HepG2 (cell line): ENCODE measurements at regions not wholly inside any gene's neighbourhood (a gene's known extent, or its start where the extent isn't known, plus 50 kb on each side); places are given as distances from the start of the nearest gene placed in this dataset.

Source experiments
- AGO2 ChIP-seq: fragments of 200-400 bp; formaldehyde crosslinking; optimal IDR thresholded peaks from 2 replicates; pipeline ENCODE3; 2017; ENCODE audit warnings: mild to moderate bottlenecking, low read depth, low read length, moderate library complexity
- ATF6 ChIP-seq: sonication (generic); formaldehyde crosslinking; conservative IDR thresholded peaks from 2 replicates; pipeline ENCODE4 v1.4.0; 2020; ENCODE audit warnings: missing genetic modification reagents
- CTCF ChIP-seq: sonication (generic); formaldehyde crosslinking; IDR thresholded peaks from 2 replicates; pipeline ENCODE4 v1.5.0; 2020; ENCODE audit warnings: mild to moderate bottlenecking, missing genetic modification reagents, moderate library complexity
- EZH2 ChIP-seq: conservative IDR thresholded peaks from 2 replicates; pipeline ENCODE4 v1.6.1; 2012; ENCODE audit warnings: mild to moderate bottlenecking, low read depth, low read length, moderate library complexity
- RAD21 ChIP-seq: fragments of 450-650 bp; formaldehyde crosslinking; IDR thresholded peaks from 2 replicates; pipeline ENCODE4 v1.5.0; 2020; ENCODE audit warnings: mild to moderate bottlenecking
- SIN3A ChIP-seq: IDR thresholded peaks from 2 replicates; pipeline ENCODE4 v1.6.1; 2011; ENCODE audit warnings: low read depth, mild to moderate bottlenecking, control low read depth, low read length, borderline replicate concordance
- SRF ChIP-seq: IDR thresholded peaks from 2 replicates; pipeline ENCODE4 v1.6.1; 2011; ENCODE audit warnings: mild to moderate bottlenecking, low read depth, low read length, moderate library complexity
- ZNF18 ChIP-seq: sonication (generic); formaldehyde crosslinking; IDR thresholded peaks from 2 replicates; pipeline ENCODE4 v1.8.0; 2022; ENCODE audit warnings: mild to moderate bottlenecking, missing genetic modification reagents; ENCODE audit not compliant: insufficient replicate concordance
- TF ChIP-seq, protein P1 (sequence below): sonication (generic); formaldehyde crosslinking; IDR thresholded peaks from 2 replicates; pipeline ENCODE4 v1.5.0; 2020; ENCODE audit warnings: mild to moderate bottlenecking, missing genetic modification reagents
- TF ChIP-seq, protein P2 (sequence below): sonication (generic); formaldehyde crosslinking; IDR thresholded peaks from 2 replicates; pipeline ENCODE4 v1.4.0; 2020; ENCODE audit warnings: missing genetic modification reagents

GRCh38 chr7:84829719-84830118 is 357.1 kb downstream of the SEMA3D start:
- TF ChIP-seq EZH2, result no peak
- no peak for TF ChIP-seq CTCF (CRISPR knock-in tag)
- TF ChIP-seq ATF6 (CRISPR knock-in tag), result no peak
- TF ChIP-seq SIN3A, result no peak
- TF ChIP-seq ZNF18 (CRISPR knock-in tag), result no peak
- TF ChIP-seq, protein P1, sequence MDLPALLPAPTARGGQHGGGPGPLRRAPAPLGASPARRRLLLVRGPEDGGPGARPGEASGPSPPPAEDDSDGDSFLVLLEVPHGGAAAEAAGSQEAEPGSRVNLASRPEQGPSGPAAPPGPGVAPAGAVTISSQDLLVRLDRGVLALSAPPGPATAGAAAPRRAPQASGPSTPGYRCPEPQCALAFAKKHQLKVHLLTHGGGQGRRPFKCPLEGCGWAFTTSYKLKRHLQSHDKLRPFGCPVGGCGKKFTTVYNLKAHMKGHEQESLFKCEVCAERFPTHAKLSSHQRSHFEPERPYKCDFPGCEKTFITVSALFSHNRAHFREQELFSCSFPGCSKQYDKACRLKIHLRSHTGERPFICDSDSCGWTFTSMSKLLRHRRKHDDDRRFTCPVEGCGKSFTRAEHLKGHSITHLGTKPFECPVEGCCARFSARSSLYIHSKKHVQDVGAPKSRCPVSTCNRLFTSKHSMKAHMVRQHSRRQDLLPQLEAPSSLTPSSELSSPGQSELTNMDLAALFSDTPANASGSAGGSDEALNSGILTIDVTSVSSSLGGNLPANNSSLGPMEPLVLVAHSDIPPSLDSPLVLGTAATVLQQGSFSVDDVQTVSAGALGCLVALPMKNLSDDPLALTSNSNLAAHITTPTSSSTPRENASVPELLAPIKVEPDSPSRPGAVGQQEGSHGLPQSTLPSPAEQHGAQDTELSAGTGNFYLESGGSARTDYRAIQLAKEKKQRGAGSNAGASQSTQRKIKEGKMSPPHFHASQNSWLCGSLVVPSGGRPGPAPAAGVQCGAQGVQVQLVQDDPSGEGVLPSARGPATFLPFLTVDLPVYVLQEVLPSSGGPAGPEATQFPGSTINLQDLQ (CRISPR knock-in tag), result no peak
- no peak for TF ChIP-seq SRF
- no peak for TF ChIP-seq RAD21 (CRISPR knock-in tag)
- TF ChIP-seq AGO2, result no peak
- TF ChIP-seq, protein P2, sequence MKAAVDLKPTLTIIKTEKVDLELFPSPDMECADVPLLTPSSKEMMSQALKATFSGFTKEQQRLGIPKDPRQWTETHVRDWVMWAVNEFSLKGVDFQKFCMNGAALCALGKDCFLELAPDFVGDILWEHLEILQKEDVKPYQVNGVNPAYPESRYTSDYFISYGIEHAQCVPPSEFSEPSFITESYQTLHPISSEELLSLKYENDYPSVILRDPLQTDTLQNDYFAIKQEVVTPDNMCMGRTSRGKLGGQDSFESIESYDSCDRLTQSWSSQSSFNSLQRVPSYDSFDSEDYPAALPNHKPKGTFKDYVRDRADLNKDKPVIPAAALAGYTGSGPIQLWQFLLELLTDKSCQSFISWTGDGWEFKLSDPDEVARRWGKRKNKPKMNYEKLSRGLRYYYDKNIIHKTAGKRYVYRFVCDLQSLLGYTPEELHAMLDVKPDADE (CRISPR knock-in tag), result no peak
